GM19240 (cell line): ENCODE measurements at regions not wholly inside any gene's neighbourhood (a gene's known extent, or its start where the extent isn't known, plus 50 kb on each side); places are given as distances from the start of the nearest gene placed in this dataset.

Experiments used
- DNase-seq: peaks from one replicate; pipeline ENCODE4 v3.0.0; 2011; ENCODE audit warnings: low spot score; ENCODE audit not compliant: insufficient read length

DNA sequence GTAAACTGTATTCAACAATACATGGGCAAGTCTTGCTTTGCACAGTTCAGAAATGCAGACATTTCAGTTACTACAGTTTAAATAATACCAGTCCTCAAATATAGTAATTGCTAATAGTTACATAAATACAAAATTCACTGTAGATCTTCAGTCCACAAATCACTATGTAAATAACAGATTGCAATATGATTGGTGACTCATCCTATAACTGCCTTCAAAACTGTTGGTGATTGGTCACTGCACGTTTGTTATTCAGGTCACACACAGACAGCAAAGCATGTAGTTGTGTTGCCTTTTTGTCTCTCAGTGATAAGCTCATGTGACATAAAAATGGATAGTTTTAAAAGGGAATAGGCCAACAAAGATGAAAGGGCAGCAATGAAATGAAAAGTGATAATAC, 186.5 kb upstream of the CTTNBP2NL start:
- DNase-seq: no peak

DNA sequence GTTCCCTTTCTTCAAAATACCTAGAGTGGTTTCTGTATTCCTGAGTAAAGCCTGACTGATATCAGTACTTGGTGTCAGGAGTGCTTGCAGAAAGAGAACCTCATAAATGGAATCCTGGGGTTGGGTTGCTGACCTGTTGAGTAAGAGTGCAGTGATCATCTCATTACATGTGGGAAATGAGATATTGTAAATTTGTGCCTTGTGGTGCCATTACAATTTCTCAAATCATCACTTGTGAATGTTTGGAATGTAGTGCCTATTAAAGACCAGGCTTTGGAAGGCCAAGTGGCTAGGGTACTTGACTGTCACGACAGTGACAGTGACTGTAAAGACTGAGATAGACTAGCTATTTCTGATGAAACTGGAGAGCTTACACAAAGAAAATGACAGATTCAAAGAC, 176.7 kb upstream of the CTTNBP2NL start:
- DNase-seq: no peak

DNA sequence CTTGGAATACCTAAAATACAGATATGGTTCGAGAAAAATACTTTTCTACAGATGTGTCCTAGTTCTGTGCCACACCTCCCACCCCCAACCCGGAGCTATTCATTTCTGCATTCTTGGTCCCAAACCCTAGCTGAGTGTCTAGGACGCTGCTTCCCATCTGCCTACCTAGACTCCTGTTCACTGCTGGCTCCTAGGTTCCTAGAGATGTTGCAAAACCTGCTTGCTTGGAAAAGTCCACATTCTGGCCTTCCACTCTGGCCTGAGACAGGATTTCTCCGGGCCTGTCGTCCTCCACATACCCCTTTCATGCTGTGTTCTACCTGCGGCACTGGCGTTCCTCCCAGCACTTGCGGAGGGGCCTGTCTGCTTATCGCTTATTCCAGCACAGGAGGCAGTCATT, 165.8 kb upstream of the CTTNBP2NL start:
- no peak for DNase-seq

DNA sequence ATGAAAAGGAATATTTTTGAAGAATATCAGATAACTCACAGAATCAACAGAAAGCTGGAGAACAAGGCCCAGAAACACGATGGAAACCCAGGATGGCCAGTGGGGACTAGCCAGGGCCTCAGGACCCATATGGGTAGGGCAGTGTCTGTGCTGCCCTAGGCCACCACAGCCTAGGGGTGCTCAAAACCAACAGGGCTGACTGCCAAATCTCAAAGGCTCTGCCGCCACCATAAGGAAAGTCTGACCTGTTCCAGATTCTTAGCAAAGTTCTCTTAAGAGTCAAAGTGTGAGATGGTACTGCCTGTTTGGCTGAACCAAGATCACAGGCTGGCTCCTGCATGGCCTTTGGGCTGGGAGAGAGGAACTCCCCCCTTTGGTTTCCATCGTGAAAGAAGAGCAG, 164.7 kb upstream of the CTTNBP2NL start:
- no peak for DNase-seq

DNA sequence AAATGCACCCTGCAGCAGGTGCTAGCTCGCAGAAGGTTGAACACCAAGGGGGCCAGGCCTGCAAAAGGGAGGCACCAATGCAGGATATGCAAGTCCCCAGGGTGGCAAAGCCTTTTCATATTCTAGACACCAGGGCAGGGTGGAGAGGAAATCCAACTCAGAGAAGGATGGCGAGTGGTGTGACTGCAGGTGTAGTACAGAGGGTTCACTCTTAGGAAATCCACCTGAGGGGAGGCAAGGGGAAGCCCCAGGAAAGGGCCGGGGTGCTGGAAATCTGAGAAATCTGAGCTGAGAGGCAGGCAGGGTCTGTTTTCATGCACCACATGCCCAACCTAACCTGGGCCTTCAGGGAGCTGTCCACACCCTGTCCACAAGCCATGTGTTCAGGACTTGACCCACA, 163.2 kb upstream of the CTTNBP2NL start:
- no peak for DNase-seq

DNA sequence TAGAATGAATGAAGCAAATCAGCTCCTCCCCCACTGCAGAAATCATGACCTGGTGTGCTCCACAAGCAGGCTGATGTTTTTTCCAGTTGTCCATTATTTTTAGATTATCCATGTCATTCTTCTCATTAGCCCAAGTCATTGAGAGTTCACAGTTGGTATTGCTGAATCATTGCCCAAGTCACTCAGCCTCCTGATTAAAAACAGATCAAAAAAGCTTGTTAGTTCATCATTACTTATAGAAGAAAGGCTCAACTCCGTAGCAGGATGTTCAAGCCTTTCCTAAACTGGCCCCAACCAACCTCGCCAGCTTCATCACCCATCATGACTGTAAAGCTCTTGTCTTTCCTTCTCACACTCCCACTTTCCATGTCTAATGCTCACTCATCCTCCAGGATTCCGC, 161.3 kb upstream of the CTTNBP2NL start:
- DNase-seq: no peak

DNA sequence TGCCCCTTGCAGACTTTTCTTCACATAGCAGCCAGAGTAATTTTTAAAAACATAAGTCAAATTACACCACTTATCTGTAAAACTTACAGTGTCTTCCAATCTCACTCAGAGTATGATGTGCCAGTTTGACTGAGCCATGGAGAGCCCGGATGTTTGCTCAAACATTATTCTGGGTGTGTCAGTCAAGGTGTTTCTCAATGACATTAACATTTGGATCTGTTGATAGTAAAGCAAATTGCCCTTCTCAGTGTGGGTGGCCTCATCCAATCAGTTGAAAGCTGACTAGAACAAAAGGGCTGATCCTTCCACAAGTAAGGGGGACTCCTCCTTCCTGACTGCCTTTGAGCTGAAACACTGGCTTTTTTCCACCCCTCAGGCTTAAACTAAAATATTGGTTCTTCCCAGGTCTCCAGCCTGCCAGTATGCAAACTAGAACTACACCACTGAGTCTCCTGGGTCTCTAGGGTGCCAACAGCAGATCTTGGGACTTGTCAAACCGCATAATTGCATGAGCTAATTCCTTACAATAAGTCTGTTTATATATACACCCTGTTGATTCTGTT, 157.9 kb upstream of the CTTNBP2NL start:
- no peak for DNase-seq

DNA sequence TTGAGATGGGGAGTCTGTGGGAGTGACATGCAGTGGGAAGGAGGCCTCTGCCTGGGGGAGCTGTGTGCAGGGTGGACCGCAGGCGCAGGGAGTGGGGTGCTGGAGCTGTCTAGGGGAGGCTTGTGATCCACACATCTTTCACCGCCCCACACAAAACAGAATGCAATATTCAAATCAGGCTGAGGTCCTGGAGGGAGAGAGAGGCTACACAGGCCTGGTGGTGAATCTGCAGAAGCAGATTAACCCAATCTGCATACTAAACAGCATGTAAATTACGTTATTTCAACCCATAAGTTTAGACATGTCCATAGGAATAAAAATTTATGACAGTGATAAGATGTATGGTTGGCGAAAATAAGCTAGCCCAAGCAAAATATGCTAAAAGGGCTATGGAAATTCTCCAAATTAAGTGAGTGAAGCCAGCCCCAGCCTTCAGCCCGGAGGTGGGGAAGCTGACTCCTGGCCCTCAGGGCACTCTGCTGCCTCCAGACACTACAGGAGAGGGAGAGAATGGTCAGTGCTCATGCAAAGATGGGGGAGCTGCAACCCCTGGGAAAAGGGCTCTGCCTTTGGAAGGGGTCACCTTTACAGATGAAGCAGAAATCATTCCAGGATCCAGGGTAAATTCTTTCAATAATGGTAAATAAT, 156.2 kb upstream of the CTTNBP2NL start:
- no peak for DNase-seq

DNA sequence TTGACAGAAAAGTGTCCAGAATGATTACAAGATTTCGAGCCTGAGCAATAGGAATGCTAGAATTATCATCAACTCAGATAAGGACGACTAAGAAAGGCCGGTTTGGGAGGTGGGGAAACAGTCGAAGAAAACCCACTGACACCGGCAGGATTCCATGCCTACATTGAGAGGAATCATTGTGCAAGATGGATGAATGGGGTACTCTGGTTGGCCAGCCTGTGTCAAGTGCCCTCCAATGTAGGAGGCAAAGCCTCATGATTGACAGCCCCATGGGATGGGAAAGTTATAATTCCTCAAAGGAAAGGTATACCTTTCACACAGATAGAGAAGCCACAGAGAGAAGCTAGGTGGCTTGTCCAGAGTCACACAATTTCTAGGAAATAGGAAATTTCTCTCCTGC, 153.5 kb upstream of the CTTNBP2NL start:
- DNase-seq: no peak

DNA sequence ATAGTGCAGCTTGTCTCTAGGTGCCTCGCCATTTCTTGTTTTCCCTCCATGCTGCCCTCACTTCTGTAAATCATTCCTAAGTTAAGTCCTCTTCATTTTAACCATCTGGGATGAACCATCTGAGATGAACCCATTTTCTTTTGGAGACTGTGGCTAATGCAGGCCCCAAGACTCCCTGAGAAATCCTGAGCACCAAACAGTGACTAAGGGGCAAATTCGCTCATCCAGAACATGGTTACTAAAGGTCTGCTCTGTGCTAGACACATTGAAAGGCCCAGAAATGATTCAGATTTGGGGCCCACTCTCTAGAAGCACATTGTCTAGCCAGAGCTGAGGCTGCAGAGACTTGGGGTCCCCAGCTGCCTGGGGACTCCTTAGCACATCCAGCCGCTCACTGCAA, 151.9 kb upstream of the CTTNBP2NL start:
- no peak for DNase-seq

DNA sequence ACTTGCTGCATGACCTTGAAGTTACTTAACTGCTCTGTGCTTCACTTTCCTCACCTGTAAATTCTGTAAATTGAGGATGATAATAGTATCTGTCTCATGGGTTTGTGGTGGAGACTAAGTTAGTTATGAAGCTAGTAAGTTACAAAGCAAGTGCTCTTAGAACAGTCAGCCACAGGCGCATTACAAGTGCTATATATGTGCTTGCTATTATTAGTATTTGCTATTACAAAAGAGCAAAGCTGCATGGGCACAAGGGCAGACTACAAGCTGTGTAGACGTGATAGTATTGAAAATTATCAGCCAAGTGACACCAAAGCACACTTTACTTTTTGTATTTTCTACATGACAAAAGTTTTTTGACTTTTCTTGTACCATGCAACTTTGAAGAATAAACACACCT, 150.9 kb upstream of the CTTNBP2NL start:
- DNase-seq: no peak

DNA sequence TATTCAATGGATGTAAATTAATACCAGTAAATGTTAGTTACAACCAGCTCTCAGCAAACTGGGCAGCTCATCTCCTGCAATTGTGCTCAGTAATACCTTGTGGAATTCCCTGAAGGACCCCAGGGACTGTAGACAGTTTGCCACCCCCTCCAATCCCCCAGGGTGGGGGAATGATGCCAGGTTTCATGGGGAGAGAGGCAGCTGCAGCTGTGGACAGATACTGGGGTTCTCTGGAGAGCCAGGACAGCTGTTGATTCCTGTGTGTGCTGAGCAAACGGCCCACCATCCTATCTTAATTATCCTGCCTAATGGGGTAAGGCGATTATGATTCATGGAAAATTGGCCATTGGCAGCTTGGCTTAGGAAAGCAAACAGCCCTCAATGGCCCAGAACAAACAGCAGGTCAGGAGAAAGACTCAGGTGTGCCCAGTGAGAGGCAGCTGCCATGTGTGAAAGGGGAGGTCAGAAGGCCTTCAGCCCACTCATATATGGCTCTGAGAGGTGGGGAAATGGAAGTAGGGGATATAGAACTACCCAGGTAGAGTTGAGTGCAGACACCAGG, 148.9 kb upstream of the CTTNBP2NL start:
- DNase-seq: no peak

DNA sequence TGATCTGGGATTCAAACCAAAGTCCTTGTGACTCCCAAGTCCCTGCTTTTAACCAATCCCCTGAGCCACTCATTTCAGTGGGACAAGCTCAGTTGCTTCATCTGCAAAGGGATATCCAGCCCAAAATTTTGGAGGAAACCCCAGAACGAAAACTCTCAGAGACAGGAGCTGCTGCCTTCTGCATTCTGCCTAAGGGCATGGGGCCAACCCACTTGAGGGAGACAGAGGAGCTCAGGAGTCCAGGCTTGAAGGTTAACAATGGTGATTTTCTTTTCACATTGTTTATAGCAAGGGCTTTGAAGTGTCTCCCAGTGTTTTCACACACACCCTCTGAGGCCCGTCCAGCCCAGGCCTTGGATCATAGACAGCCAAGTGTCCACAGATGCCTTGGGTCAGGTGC, 148.1 kb upstream of the CTTNBP2NL start:
- no peak for DNase-seq

DNA sequence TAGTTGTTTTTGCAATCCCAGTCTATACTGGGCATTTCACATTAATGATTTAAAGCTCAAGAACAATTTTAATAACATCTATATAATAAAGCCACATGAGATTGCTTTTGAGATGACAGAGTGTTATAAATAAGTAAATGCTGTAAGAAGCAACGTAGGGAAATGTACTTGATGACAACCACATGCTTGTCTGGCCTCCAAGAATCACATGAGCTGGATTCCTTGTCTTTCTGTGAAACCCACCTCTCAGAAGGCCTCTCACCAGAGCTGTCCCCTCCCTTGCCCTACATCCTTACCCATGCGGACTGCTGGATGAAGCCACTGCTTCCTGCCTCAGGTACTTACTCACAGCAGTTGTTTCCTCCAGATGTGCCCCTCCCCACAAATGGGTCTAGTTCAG, 145.1 kb upstream of the CTTNBP2NL start:
- no peak for DNase-seq

DNA sequence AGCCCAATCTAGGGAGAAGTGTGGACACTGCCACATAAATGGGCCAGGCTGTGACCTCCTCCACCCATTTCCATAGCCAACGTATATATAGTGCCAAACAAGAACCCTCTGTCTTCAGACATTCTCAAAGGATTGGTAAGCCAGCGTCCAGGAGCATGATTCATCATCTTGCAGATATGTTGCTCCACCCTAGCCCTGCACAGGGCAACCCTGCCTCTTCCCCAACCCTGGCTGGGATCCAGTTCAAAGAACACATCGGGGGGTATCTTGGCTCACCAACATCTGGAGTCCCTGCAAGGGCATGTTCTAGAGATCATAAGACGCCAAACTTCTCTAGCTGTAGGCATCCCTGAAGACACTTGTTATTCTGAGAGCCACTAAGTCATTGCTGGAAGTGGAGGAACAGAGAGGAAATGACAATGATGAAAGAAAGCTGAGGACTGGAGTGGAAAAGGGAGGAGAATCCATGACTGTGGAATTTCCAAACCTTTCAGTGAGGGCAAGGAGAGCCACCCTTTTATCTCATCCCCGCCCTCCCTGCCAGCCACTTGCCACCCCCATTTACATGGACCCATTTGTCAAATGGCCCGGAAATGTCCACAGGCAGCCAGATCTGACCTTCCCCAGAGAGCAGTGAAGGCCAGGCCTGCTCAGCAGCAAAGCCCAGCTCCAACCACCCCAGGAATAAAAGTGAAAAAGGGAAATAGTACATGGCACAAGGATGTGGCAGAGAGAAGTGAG, 144.1 kb upstream of the CTTNBP2NL start:
- no peak for DNase-seq

DNA sequence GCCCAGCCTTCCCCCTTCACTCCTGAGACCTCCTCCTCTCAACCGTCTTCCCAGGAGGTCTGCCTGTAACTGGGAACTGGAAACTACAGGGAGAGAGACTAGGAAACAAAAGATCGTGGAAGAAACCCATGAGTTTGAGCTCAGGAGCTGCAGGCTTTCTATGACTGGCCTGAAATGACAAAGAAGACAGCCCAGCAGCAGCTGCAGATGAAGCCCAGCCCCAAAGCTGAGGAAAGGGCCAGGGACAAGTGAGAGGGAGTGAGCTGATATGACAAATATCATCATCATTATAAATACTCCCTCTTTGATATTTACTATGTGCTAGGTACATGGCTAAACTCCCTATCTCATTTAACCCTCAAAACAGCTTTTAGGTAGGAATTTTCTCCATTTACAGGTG, 142.6 kb upstream of the CTTNBP2NL start:
- no peak for DNase-seq

DNA sequence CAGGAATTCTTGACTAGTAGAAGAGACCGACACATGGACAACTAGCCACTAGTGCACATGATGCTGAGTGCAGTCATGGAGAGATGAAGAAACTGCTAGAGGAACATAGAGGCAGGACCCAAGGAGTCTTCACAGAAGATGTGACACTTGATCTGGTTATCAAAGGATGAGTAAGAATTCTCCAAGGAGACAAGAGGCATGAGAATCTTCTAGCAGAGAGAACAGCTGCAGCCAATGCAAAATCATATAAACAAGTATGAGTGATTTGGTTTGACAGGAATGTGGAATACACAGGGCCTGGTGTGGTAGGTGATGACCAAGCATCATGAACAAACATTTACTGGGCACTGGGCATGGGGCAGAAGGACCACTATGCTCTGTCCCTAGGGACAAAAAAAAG, 140.9 kb upstream of the CTTNBP2NL start:
- DNase-seq: no peak

DNA sequence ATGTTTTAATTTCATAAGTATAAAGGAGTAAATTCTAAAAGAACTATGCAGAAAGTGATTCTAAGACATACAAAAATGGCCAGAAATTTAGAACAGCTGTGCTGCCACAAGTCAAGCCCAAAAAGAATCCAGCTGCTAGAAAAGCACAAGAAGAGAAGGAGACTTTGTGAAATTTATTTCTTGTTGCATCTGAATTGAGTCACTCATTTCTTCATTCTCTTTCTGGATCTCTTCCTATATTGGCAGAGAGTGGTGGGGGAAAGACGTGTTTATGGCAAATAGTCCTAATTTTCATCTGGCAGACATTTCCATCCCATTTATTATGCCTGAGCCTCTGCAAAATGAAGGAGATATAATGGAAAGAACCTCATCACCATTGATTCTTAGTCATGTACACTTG, 139.6 kb upstream of the CTTNBP2NL start:
- DNase-seq: no peak

DNA sequence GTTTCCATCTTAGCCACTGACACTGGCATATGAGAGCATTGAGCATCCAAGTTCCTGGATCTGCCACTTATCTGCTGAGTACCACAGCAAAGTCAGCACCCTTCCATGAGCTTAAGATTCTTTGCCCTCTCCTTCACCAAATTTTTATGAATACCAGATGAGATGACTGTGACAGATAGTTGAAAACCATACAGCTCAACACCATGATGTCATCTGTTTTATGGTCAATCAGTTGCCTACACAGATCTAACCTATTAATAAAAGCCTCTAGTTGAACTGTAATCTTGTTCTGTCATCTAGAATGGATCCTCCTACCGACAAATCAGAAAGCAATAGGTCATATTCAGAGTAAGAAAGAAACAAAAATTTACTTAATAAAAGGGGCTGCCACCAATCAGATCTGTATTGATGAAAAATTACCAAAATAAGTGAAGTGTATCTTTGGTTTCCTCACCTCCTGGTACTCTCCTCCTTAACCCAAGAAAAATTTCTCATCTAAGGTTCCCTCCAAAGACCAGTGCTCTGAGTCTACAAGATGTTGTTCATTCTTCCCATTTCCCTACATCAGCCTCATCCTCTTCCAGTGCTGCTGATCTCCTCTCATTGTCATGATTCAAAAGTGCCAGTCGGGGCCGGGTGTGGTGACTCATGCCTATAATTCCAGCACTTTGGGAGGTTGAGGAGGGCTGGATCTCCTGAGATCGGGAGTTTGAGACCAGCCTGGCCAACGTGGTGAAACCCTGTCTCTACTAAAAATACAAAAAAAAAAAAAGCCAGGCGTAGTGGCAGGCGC, 138.8 kb upstream of the CTTNBP2NL start:
- no peak for DNase-seq

DNA sequence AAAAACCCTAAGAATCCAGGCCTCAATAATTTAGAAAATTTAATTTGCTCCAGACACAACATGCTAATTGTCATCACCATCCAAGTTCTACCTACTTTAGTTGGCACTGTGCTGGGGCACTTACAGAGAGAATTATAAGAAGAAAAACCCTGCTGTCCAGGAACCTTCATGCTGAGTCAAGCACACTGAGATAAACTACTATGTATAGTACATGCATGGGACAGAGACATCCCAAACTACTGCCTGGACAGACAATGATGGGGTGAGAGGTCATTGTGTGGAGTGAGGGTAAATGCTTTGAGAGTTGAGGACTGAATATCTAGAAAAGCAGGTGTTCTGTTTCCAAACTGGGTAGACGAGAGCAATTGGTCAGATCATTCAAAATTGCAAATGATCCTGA, 135.3 kb upstream of the CTTNBP2NL start:
- no peak for DNase-seq

DNA sequence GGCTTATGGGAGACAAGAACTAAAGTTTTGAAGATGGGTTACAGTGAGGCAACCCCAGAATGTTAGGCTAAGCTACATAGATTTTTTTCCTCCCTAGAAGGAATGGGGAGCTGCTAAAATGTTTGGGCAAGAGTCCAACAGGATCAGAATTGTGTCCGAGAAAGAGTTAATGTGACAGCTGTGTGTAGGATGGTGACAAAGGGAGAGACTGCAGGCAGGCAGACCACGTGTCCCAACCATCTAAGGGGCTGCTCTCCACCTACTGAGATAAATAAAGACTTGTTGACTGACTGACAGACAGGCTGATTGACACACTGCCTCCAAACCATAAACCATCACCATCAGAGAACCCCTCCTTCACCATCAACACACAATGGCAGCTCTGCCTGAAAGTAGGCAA, 133.7 kb upstream of the CTTNBP2NL start:
- no peak for DNase-seq

DNA sequence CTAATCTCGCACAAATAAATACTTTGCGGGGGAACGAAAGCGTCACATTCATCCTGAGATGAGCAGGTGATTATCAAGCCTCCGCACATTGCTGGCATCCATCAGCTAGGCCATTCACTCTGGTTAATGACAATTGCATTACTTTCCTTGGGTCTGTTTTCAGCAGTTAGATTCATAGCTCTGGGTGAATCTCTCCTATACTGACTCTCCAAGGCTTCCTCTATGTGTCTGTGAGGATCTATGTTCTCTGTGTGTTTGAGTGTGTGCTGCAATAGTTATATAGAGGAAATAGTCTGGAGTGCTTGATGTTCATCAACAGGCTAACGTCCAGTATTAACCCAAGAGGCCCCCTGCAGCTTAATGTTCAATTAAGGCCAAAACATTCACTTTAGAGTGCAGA, 133.0 kb upstream of the CTTNBP2NL start:
- no peak for DNase-seq
